ENCODE measurements at regions not wholly inside any gene's neighbourhood (a gene's known extent, or its start where the extent isn't known, plus 50 kb on each side); places are given as distances from the start of the nearest gene placed in this dataset.

- no peak for DNase-seq (ENCODE audit: low read depth)
These were observed 555.1 kb upstream of the FRG1 start for GRCh38 chr4:189385579-189385978.

- no peak for DNase-seq (ENCODE audit: low read depth)
These were observed 544.2 kb upstream of the FRG1 start for GRCh38 chr4:189396435-189396834.

GRCh38 chr4:189404271-189404670 lies 536.4 kb upstream of the FRG1 start:
- DNase-seq (ENCODE audit: low read depth), result no peak

DNA sequence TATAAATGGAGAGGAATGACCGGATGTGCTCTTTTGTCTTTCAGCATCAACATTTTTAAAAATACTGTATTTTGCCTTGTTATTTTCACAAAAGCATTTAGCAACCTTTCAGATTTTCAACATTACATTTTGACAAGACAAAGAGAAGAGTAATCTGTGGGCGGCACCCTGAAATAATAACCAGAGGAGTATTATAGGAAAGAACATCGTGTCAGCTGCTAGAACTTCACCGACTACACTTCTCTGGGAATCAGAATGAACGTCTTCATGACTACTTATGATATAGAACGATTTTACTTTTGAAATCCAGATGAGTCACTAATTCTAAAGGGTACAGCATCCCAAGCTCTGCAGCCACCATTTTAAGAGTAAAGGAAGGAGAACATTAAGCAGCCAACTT lies 531.5 kb upstream of the FRG1 start:
- no peak for DNase-seq (ENCODE audit: low read depth)

GRCh38 chr4:189414021-189414420 lies 526.7 kb upstream of the FRG1 start:
- DNase-seq (ENCODE audit: low read depth), result no peak

DNA sequence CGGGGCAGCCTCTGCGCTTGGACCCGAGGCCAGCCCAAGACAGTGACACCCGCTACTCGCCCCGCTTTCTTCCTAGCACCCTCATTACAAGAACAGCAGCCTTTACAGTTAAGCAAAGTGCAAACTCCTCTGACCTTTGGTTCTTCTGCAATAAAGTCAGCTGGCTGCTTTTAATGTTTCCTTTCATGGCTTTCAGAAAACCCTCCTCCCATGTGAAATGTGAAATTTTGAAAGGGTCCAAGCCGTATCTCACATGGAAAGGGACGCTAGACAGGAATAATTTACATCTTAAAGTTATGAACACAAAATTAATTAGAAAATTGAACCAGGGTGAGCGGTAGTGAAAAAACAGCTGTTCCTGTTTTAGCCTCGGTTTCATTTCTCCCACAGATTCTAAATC lies 520.1 kb upstream of the FRG1 start:
- no peak for DNase-seq (ENCODE audit: low read depth)

DNA sequence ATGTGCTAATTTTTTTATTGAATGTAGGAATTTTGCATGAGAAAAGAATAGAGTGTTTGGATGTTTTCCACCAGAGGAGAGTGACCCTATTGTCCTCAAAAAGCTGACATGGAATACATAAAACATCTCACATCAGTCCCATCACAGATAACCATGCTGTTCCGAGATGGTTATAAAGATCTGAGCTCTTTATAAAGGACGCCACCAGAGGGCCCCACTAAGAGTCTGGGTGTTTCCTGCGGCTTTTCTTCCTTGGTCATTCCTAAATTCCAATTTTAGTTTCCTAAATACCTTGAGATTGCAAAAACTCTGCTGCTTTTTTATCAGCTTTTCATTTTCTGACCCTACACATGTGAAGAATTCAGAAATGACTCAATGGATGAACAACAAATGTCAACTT lies 504.5 kb upstream of the FRG1 start:
- DNase-seq (ENCODE audit: low read depth), result no peak

DNA sequence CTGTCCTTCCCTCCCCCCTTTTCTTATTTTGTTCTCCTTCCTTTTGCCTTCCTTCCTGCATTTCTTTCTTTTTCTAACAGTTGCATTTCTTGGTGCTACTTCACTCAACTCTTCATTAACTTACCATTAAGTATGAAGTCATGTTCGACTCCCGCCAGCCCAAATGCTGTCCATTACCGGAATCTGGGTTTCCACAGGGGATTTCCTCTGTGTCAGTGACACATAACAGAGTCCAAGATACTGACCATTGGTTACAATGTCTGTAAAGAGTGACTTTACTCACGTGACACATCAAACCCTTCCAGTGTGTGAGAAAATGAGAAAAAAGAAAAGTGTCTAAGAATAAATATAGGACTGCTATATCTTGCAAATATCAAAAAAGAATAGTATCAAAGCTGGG lies 500.0 kb upstream of the FRG1 start:
- DNase-seq (ENCODE audit: low read depth), result no peak

GRCh38 chr4:189443341-189443740 lies 497.3 kb upstream of the FRG1 start:
- DNase-seq (ENCODE audit: low read depth), result no peak

GRCh38 chr4:189445613-189446012 lies 495.1 kb upstream of the FRG1 start:
- no peak for DNase-seq (ENCODE audit: low read depth)

DNA sequence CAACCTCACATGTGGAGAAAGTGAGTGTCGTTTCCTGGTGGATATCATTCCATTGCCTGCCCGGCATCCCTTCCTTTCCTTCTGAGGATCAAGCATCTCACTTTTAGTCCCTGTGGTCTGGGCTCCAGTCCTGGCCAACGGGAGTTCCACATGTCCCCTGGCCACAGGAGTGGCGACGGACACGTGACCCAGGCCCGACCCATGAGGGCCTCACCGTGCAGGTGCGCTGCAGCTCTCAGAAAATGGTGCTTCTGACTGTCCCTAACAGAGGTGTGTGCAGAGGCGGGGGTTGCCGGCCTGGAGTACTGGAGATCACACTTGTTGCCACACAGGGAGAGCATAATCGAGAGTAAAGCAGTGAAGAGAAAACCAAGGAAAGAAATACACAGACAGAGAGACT lies 476.9 kb upstream of the FRG1 start:
- no peak for DNase-seq (ENCODE audit: low read depth)

GRCh38 chr4:189494407-189494806 lies 446.3 kb upstream of the FRG1 start:
- DNase-seq (ENCODE audit: low read depth), result no peak

DNA sequence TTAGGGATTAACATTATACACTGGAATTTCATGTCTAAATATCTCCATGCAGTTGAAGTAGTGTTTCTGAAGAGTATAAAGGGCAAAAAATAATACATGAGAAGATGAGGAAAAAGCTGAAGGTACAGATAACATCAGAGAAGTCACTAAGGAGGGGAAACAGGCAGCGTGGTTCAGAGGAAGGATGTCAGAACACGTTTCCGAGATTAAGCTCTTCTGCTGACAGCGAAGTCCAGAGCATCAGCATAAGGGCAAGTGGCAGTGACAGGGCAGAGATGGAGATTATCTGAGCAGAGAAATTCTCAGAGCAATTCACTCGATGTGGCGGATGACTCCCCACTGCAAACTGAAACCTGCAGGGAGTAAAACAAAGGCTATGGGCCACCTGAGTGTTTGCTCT lies 443.2 kb upstream of the FRG1 start:
- DNase-seq (ENCODE audit: low read depth), result no peak

GRCh38 chr4:189497996-189498395 lies 442.7 kb upstream of the FRG1 start:
- no peak for DNase-seq (ENCODE audit: low read depth)

GRCh38 chr4:189498457-189498856 lies 442.2 kb upstream of the FRG1 start:
- DNase-seq (ENCODE audit: low read depth), result no peak

DNA sequence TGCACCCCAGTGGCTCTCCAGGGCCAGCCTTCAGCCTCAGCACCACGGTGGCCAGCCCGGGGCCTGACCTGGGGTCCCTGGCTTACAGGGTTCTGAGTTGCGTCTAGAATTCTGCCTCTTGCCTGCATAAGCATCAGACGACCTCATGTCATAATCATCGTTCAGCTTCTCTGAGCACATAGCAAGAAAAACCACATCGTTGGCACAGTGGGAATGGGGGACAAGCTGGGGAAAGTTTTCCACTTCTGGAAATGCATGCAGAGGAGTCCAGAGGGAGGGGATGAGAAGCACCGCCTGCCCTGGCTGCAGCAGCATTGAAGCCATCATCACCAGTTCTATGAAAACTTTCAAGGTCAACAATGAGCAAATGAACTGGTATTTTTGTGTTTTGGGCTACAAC lies 441.0 kb upstream of the FRG1 start:
- no peak for DNase-seq (ENCODE audit: low read depth)

DNA sequence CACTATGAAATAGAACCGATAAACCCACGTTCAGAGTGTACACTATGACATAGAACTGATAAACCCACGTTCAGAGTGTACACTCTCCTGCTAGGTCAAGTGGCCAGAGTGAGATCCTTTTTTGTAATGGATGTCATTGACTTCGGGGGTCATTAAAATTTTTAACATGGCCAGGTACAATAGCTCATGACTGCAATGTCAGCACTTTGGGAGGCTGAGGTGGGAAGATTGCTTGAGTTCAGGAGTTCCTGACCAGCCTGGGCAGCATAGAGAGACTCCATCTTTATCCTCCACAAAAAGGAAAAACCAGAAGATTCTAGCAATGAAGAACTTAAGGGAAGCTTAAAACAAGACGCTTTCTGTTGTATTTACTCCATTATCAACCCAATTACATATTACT lies 439.7 kb upstream of the FRG1 start:
- DNase-seq (ENCODE audit: low read depth), result no peak

- DNase-seq (ENCODE audit: low read depth), result no peak
These were observed 437.7 kb upstream of the FRG1 start for GRCh38 chr4:189502841-189503435.

DNA sequence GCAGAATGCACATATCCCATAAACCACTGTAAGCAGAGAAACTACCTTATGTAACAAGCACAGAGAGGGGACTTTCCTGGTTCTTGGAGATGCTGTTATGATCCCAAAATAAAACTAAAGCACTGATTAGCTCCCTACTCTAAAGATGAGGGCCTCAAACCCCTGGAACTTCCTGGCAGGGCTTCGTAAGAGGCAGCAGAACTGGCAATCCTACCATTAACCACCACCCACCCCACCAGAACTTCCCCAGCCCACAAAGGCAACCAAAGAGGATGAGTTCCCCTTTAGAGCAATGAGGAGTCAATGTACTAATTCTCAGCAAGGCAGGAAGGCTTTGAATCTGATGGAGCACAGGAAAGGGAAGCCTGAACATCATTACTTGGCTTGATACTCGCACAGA lies 436.5 kb upstream of the FRG1 start:
- DNase-seq (ENCODE audit: low read depth), result no peak

DNA sequence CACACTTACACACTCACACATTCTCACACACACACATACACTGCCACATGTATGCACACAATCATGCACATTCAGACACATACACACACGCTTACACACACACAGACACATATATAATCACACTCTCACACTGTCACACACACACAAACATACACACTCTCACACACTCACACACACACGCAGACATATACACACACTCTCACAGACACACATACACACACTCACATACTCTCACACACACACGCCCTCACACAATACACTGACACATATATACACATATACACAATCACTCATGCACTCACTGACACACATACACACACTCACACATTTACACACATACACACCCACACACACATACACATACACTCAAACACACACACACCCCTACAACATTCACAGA lies 435.3 kb upstream of the FRG1 start:
- DNase-seq (ENCODE audit: low read depth), result no peak

- no peak for DNase-seq (ENCODE audit: low read depth)
These were observed 434.6 kb upstream of the FRG1 start for GRCh38 chr4:189506080-189506479.

GRCh38 chr4:189507060-189507459 lies 433.6 kb upstream of the FRG1 start:
- DNase-seq (ENCODE audit: low read depth), result no peak

DNA sequence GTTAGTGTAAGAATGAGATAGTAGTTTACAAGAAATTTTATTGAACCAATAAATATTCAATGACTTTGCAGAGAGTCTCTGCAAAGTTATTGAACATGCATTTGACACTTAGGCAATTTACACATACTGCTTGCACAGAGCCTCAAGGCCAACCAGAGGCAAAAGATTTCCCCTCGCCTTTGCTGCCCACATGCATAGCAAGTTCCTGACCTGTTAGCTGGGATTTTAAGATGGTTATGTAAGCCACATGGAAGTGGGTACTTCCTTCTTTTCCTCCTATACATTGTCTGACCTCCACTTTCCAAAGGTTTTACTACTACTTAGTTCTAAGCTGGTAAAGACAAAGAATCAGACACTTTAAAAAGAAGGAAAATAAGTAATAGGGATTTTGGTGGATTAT lies 430.1 kb upstream of the FRG1 start:
- DNase-seq (ENCODE audit: low read depth), result no peak

DNA sequence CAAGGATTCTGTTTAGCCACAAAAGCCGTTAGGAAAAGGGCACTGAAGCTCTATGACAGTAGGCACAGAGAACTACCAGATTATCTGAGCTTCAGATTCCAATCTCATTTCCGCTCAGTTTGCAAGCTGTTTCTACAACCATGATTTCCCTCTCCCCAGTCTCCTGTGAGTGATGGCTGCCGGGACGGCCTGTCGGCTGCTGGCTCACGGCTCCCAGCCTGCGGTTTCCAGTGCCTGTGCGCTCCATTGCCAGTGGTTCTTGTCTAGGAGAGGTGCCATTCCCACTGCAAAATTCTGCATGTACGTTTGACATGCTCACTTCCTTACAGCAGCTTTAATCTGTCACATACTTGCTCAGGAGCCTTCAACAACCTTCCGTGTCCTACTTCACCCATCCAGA lies 429.1 kb upstream of the FRG1 start:
- no peak for DNase-seq (ENCODE audit: low read depth)

- DNase-seq (ENCODE audit: low read depth), result no peak
These were observed 427.3 kb upstream of the FRG1 start for GRCh38 chr4:189513421-189513820.

All from fibroblast of the conjunctiva (primary cell).